Embryonic facial prominence (tissue), 1 donor: ENCODE measurements at regions not wholly inside any gene's neighbourhood (a gene's known extent, or its start where the extent isn't known, plus 50 kb on each side); places are given as distances from the start of the nearest gene placed in this dataset.

Experiments
- DNase-seq: peaks from one replicate; pipeline ENCODE4 v3.0.0-alpha.2; 2016; ENCODE audit errors: extremely low spot score

- DNase-seq, result no peak
Measured at GRCh38 chr10:113442336-113442735, 110.5 kb upstream of the HABP2 start.

DNA sequence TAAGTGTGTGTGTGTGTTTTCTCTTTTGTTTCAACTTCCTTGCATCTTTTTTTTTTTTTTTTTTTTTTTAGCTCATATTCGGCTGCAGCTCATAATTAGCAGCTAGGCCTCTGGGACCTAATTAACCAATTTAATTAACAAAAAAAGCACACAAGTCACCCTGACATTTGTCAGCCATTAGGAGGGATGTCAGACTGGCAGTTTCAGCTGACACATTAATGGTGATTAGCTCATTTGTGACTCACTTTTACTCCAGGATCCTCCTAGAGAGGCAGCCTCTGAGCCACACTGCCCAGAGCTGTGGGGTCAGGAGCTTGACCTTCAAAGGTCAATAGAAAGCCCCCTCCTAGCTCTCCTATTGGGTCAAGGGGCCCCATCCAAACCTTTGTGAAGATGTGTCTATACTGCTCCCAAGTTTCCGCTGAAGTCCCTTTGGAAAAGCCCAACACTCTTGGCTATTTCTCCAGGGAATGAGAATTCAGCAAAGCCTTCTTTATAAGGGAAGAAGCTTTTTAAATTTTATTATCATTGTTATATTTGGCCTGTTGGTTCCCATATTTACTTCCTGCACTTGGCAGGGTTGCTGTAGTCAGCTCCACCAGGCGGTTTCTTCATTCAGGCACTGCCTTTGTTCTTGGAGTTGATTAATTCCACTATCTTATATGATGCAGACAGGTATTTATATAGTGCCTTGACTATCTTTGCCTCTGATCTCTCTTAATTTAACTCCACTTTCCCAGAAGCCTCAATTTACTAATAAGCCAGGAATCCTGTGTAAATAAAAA, 109.5 kb upstream of the HABP2 start:
- no peak for DNase-seq

DNA sequence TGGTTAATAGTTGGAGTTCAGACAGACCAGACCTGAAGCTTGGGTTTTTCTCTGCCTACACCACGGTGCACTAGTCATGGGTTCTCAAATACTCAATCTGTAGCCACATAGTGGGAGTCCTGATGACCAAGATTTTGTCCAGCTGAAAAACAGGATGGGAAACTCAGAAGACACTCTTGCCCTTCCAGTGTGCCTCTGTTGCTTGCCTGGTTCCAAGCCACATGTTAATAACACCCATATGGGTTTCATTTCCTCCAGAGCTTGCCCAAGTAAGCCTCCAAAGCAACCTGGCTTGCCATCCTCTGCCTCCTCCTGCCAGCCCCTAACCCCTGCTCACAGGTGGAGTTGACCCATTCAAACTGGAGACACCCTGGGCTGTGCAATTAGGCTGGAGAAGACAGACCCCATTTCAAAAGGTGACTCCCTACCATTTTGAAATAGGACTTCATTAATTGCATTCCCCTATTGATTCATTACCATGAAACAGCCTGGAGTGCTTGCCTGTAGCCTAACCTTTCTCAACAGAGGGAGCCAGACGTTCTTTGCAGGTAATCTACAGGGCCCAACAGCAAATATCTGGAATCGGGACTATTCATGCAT, 108.0 kb upstream of the HABP2 start:
- no peak for DNase-seq

DNA sequence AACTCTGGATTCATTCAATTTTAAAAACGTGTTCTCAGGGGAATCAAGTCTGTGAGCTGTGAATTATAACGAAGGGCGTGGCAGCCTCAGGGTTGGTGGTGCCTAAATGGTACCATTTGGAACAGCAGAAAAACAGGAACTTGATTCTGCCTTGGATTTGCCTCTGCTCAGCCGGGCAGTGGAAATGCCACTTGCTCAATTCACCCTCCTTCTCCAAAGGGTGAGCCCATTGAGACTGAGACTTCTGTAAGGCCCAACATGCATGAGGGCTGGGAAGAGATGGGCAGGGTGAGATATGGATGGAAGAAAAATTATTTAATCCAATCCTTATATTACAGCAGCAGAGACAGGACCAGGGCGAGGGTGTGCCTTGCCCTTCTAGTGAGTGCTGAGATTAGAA, 107.1 kb upstream of the HABP2 start:
- DNase-seq, result no peak

GRCh38 chr10:113446739-113447138, 106.1 kb upstream of the HABP2 start:
- DNase-seq, result no peak

DNA sequence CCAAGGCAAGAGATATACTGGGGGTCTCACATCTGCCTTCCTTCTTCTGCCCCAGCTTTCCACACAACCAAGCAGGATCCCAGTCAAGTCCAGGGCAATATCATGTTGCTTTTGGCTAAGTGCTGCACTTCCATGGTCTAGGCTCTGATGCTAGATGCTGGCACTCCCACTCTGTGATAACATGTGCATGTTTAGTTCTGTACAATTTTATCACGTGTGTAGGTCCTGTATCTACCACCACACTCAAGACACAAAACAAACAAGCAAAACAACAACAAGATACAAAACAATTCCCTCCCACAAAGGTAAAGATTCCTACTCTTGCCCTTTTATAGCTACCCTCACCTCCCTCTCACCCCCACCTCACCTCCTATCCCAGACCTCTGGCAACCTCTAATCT, 105.6 kb upstream of the HABP2 start:
- no peak for DNase-seq

- DNase-seq, result no peak
Measured at GRCh38 chr10:113449006-113449695, 103.7 kb upstream of the HABP2 start.

GRCh38 chr10:113450046-113450804, 102.6 kb upstream of the HABP2 start:
- DNase-seq, result no peak

DNA sequence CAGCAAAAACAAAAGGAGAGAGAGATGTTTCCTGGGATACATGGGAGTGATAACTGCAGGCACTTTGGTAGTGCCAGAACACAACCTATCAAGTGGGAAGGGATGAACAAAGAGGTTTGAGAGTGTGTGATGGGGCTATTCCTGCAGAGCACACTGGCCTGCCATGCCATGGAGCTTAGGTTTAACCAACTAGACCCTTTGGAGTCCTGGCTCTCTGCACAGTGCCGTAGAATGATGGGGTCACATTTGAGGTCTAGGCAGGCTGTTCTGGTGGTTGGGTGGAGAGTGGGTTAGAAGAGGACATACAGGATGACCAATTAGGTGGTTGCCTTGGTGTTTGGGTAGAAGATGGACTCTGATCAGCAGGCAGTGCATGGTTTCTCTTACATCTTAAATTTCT, 101.9 kb upstream of the HABP2 start:
- no peak for DNase-seq

GRCh38 chr10:113452146-113452845, 100.6 kb upstream of the HABP2 start:
- no peak for DNase-seq

- no peak for DNase-seq
Measured at GRCh38 chr10:113453351-113453750, 99.5 kb upstream of the HABP2 start.

DNA sequence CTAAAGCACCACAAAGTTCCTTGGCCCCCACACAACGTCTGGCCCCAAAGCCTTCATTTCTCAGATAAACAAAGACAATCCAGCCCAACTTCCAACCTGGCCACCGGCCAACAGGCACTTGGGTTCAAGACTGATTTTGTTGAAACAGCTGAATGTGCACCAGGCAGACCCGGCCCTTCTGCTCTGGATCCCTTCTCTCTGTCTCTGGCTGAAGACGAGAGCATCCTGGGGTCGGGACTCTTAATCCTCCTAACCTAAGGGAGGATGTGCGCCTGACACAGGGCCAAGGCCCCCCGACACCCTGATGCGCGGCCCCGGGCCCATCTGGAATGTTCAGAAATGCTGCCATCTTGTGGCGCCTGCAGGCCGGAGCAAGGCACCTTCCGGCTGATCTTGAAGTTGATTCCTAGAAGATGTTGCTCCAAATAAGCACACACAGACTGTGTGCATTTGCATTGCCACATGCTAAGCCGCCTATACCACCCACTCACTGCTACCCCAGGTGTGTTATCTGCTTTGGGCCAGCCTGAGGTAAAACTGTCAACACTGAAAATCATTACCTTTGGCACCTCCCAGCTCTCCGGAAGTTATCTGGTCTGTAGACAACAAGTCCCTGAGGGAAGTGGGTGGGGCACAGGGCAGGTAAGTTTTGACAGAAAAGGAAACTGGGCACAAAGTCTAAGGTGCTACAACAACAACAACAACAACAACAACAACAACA, 98.4 kb upstream of the HABP2 start:
- no peak for DNase-seq

DNA sequence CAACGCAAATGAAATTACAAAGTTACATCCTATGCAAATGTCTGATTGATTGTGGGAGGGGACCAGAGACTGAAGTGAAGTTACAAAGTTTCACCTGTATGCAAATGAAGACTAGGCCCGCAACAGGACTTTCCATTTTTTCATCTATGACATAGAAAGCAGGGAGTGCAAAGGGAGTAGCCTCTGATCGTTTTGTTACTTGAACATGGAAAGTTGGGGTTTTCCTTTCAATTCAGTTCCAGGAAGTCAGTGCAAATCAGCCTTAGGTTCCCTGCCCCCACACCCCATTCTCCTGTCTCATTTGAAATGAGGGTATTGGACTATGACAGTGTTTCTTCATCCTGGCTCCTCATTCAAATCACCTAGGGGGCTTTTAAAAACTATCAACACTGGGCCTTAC, 96.9 kb upstream of the HABP2 start:
- no peak for DNase-seq

DNA sequence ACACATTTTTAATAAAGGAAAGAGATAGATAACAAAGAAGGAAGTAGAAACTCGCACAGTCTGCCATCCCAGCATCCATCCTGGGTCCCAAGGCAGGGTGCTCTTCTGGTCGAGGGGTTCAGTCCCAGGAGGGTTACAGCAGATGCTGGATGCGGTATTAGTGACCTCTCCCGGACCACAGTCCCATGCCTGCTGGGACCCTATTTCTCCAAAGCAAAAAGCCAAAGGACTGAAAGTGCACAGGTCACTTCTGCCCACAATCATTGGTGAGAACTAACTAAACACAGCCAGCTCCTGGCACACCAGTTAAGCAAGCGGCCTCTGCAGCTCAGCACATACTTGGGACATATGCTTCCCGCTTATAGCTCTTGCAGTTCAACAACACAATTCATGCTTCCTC, 96.1 kb upstream of the HABP2 start:
- DNase-seq, result no peak

DNA sequence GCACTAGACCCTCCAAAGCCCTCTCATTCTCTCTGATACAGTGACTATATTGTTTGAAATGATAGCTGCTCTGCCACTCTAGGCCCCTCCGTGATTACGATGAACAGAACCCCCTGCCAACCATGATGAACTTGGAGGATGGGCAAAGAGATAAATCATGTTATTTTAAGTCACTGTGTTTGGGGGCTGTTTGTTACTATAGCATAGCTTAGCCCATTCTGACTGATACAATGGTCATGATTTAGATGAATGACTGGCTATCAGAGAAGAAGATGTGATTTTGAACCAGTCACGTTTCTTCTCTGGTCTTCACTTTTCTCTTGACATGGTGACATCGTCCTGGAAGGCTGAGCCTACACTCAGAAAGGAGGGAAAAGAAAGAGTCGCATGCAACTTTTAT, 95.4 kb upstream of the HABP2 start:
- DNase-seq, result no peak

DNA sequence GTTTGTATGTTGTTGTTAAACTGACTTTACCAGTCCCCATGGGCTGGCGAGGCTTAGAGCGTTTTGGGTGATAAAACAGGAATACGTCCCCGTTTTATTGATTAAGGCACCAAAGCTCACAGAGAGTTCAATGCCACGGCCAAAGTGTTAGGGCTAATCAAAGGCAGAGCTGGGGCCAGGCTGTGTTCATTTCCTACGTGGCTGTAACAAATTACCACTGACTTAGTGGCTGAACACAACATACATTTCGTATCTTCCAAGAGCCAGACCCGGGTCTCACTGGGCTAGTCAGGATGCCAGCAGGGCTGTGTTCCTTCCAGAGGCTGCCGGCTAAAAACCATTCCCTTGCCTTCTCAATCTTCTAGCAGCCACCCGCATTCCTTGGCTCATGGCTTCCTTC, 94.4 kb upstream of the HABP2 start:
- no peak for DNase-seq

DNA sequence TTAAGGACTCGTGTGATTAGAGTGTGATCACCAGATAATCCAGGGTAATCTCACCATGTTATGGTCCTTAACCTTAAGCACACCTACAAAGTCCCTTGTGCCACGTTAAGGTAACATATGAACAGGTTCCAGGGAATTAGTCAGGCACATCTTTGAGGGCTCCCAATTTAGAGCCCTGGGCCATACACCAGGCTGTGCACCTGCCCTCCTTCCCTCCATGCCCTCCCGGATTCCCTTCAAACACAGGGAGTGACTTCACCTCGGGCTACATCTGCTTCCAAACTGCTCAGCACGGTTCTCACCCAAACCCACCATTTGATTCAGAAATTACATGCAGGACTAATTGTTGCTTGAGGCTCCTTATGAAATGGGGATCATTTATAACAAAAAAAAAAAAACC, 93.9 kb upstream of the HABP2 start:
- no peak for DNase-seq

DNA sequence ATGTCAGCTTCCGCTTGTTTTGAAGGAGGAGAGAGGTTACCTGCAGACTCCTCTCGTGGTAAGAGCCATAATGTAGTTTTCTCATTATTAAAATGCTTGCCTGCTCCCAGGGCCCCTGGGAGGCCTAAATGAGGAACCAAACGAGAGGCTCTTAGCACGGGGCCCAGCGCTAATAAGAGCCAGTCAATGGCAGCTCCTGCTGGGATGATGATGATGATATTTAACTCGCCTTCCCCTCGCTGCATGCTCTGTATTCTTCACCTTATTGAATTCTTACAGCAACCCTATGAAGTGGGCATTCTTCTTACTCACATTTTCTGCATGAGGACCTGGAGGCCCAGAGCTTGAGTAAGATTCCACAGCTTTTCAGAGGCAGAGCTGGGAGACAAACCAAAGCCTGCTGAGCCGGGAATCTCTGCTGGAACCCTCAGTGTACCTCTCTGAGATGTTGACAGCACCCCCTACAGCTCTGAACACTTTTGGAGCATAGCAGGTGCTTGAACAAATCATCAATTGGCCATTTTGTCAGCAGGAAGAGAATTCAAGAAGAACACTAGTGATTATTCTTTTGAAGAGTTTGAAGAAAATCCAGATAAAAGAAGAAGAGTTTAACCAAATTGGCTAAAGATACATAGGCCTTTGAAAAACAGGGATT, 93.1 kb upstream of the HABP2 start:
- DNase-seq, result no peak

- DNase-seq, result no peak
Measured at GRCh38 chr10:113463083-113463482, 89.8 kb upstream of the HABP2 start.

- DNase-seq, result no peak
Measured at GRCh38 chr10:113463777-113464176, 89.1 kb upstream of the HABP2 start.

DNA sequence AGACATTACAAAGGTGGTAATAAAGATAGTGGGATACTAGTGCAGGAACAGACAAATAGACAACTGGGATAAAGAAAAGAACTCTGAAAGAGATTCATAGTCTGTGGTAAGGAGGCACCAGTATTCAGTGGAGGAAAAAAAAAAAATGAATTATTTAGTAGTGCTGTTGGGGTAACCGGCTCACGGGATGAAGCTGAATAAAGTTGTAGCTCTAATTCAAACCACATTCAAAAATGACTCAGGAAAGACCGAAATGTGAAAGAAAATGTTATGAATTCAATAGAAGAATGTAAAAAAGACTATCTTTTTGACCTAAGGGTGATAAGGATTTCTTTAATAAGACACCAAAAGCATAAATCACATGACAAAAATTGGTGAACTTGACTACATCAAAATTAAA, 83.1 kb upstream of the HABP2 start:
- DNase-seq, result no peak
